GM13976 (cell line): ENCODE measurements at regions not wholly inside any gene's neighbourhood (a gene's known extent, or its start where the extent isn't known, plus 50 kb on each side); places are given as distances from the start of the nearest gene placed in this dataset.

Source experiments
- DNase-seq: peaks from one replicate; pipeline ENCODE4 v3.0.0; 2012; ENCODE audit warnings: low spot score
- CTCF ChIP-seq: IDR thresholded peaks from 2 replicates; pipeline ENCODE4 v1.5.1; 2012; ENCODE audit warnings: borderline replicate concordance, mild to moderate bottlenecking; ENCODE audit not compliant: insufficient read depth; ENCODE audit errors: extremely low read depth, missing control alignments, control extremely low read depth
- in situ Hi-C: fragments of 300-500 bp; cut with MboI; formaldehyde crosslinking; loops from one replicate; pipeline ENCODE4 v1.12.0; 2022; ENCODE audit warnings: low sequenced_read_pairs, mixed read lengths, inconsistent platforms; ENCODE audit not compliant: unreplicated experiment

DNA sequence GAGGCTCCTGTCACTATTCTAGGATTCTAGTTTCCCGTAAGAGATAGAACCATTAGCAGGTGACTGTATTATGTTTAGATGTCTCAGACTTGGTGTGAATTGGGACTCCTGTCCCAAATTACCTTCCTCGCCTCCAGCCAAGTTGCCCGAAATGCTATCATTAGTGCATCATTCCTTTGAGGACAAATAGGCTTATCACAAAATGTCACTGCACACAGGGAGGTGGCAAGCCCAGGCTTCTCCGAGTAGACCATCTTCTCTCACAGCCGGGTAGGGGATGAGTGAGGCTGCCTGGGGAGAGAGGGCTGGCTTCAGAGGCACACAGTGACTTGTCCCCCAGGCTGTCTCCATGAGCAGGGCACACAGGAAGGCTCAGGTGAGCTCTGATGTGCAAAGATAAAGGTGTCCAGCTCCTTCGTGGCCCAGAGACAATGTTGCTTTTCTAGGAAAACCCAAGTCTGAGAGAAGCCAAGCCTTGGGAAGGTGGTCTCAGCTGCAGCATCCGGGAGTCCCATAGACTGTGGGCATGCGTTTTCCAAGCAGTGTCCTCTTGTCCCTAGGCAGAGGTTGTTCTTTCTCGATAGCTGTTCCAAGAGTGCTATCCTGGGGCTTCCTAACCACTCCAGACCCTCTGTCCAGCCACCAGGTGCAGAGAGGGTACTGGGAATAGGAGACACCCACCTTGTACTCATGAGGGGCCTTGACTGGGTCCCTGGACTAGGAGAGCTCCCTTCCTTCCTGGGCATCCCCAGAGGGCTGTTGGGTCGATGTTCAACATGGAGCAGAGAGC is 163.1 kb upstream of the TSHZ3 start:
- TF ChIP-seq CTCF: no peak
- in situ Hi-C loops: no loop called here

GRCh38 chr19:31513841-31514240 is 164.6 kb upstream of the TSHZ3 start:
- no peak for TF ChIP-seq CTCF
- in situ Hi-C loops: no loop called here
- no peak for DNase-seq

More for the DNA sequence above, 163.1 kb upstream of the TSHZ3 start:
- DNase-seq: no peak

DNA sequence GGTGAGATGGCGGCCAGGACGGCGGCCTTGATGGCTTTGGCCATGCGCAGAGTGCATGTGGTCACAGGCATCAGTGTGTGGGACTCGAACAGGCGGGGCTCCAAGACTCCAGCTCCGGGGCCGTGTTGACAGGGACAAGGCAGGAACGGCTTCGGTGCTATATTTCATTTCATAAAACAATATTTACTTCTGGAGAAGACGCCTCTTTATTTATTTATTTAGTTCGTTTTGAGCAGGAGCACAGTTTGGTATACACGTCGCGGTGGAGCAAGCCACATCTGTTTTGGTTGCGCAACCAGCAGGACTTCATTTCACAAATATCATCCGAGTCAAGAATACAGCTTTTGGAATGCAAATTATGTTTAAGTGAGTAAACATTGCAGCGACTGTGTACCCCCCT is 166.7 kb upstream of the TSHZ3 start:
- DNase-seq: no peak
- in situ Hi-C loops: no loop called here
- TF ChIP-seq CTCF: no peak

GRCh38 chr19:31516756-31517155 is 167.5 kb upstream of the TSHZ3 start:
- no peak for DNase-seq
- in situ Hi-C loops: no loop called here
- TF ChIP-seq CTCF: no peak

DNA sequence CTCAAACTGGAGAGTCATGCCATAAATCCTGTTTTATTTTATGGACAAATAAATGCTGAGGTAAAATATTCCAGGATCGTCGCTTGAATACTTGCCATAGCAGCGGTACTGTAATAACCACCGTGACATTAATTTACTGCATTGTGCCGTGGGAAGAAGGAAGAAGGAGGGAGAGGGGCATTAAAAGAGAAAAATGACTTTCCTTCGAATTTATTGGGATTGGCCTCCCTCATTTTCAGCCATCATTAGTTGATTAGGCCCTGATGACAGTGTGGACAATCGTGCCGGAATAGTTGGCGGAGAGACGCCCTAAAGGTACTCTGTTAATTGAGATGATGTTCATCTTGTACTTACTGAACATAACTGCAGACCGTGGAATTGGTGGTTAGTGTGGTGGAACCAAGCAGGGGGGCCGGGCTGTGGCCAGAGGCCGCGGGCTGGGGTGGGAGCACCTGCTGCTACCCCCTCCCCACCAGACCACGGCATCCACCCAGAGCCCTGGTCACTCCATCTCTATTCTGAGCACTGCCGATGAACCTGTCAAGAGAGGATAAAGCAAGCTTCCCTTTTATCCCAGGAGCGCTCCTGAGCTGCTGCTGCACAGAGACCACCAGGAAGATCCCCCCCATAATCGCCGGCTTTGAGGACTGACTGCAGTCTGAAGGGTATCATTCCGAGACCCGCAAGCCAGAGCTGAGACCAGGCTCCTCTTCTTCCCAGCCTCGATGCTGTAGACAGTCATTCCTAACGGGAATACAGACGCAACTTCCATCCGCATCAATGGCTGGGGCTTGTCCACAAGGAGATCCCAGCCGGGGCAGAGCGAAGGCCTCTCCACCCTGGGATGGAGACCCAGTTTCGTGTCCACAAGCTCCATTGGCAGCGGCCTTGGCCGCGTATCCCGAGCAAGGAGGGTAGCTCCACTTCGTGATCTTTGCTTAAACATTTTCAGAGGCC is 168.3 kb upstream of the TSHZ3 start:
- in situ Hi-C loops: no loop called here
- TF ChIP-seq CTCF: no peak
- no peak for DNase-seq

DNA sequence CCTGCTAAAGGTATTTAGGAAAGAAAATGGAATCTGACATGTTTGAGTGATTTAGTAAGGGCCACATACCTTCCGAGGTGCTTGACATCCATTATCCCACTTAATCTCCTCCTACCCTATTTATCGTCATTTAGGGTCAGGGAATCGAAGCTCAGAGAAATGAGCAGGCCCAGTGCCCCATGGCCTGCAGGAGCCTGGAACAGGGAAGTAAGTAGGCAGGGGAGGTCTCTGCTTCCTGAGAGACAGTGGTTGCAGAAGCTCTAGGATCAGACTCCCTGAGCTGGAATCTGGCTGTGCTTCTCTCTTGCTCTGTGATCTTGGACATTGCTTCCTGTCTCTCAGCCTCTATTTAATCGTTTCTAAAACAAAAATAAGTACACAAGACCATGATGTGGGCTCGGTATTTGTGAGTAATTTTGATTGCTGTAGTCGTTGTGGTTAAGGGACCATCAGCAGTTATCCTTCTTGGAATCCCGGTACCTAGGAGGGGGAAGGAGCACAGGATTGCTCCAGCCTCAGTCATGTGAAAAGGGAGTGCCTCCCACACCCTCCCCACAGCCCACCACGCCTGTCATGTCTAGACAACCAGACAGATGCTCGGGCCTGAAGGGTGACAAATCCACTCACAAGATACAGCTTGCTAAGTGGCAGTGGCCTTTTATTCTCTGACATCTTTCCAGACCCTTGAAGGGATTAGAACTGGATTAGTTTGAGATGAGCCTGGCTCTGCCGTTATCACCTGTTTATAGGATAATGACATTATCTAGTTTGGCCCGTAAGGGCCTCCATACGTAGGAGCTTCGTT is 169.2 kb upstream of the TSHZ3 start:
- no peak for TF ChIP-seq CTCF

More for the DNA sequence above, 169.2 kb upstream of the TSHZ3 start:
- in situ Hi-C loops: no loop called here
- DNase-seq: no peak
